ENCODE measurements at regions not wholly inside any gene's neighbourhood (a gene's known extent, or its start where the extent isn't known, plus 50 kb on each side); places are given as distances from the start of the nearest gene placed in this dataset.

GRCh38 chr5:67809589-67809988, 406.0 kb upstream of the PIK3R1 start:
- TF ChIP-seq POLR2A (IDR thresholded peaks at IDR 0.05; ENCODE audit: low read depth, low read length) (no peak), POLR2AphosphoS5 (IDR thresholded peaks at IDR 0.05; ENCODE audit: low read depth, low read length) (no peak), TAF1 (IDR thresholded peaks at IDR 0.05; ENCODE audit: borderline replicate concordance, low read depth, low read length) (no peak)
